ENCODE measurements at regions not wholly inside any gene's neighbourhood (a gene's known extent, or its start where the extent isn't known, plus 50 kb on each side); places are given as distances from the start of the nearest gene placed in this dataset.

GRCh38 chr16:66134875-66135274 lies 231.6 kb upstream of the CDH5 start:
- Histone ChIP-seq H3K9me3 (ENCODE audit: control insufficient read depth in 1 of 2, insufficient read depth in 1 of 2, low read depth in 1 of 2, low read length in 2 of 2) (no peaks in the 10 kb centered on the region), H3K27me3 (ENCODE audit: insufficient read depth, low read length) (peaks cover 30% of the 10 kb centered on the region; the same call in 1 of the 2 replicates), H3K9me2 (ENCODE audit: insufficient read depth) (no peaks in the 10 kb centered on the region), H2AFZ (ENCODE audit: low read depth, low read length, poor library complexity, severe bottlenecking) (no peak overlapping the region), H4K20me1 (ENCODE audit: insufficient read depth) (no peaks in the 10 kb centered on the region), H3K27ac (ENCODE audit: low read depth, low read length) (no peak overlapping the region), H3K9ac (ENCODE audit: low read length) (no peak overlapping the region), H3K4me3 (replicated peaks in 1 of 2; ENCODE audit: low read depth in 1 of 2, low read length in 2 of 2) (no peak overlapping the region), H3K79me2 (ENCODE audit: insufficient read depth, low read length) (no peaks in the 10 kb centered on the region), H3K4me2 (ENCODE audit: low read length) (no peak overlapping the region), H3K36me3 (ENCODE audit: control insufficient read depth in 1 of 2, insufficient read depth in 2 of 2, low read length in 2 of 2) (no peaks in the 10 kb centered on the region), H3K4me1 (ENCODE audit: control insufficient read depth in 1 of 2, insufficient read depth in 2 of 2, low read length in 2 of 2) (peaks cover 2 to 21% of the 10 kb centered on the region in 2 experiments; a peak in 3 of 4 replicates)
- no TSS peak for BruUV-seq (replicated peaks)
- no peak for DNase-seq (ENCODE audit: low read depth, low spot score)
- TF ChIP-seq, protein P1, sequence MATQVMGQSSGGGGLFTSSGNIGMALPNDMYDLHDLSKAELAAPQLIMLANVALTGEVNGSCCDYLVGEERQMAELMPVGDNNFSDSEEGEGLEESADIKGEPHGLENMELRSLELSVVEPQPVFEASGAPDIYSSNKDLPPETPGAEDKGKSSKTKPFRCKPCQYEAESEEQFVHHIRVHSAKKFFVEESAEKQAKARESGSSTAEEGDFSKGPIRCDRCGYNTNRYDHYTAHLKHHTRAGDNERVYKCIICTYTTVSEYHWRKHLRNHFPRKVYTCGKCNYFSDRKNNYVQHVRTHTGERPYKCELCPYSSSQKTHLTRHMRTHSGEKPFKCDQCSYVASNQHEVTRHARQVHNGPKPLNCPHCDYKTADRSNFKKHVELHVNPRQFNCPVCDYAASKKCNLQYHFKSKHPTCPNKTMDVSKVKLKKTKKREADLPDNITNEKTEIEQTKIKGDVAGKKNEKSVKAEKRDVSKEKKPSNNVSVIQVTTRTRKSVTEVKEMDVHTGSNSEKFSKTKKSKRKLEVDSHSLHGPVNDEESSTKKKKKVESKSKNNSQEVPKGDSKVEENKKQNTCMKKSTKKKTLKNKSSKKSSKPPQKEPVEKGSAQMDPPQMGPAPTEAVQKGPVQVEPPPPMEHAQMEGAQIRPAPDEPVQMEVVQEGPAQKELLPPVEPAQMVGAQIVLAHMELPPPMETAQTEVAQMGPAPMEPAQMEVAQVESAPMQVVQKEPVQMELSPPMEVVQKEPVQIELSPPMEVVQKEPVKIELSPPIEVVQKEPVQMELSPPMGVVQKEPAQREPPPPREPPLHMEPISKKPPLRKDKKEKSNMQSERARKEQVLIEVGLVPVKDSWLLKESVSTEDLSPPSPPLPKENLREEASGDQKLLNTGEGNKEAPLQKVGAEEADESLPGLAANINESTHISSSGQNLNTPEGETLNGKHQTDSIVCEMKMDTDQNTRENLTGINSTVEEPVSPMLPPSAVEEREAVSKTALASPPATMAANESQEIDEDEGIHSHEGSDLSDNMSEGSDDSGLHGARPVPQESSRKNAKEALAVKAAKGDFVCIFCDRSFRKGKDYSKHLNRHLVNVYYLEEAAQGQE (IDR thresholded peaks at IDR 0.05; ENCODE audit: low read depth): no peak
- TF ChIP-seq ATF3 (IDR thresholded peaks at IDR 0.05): no peak
- no peak for TF ChIP-seq MAX (IDR thresholded peaks at IDR 0.05)
- CTCF ChIA-PET: no interaction called here
- intact Hi-C loops (cut with micrococcal nuclease): no loop called here
- RAD21 ChIA-PET (ENCODE audit: low non-redundant PET in 1 of 2, low total read pairs in 2 of 2, uncharacterized antibody in 2 of 2, unreplicated experiment in 2 of 2): no interaction called here
- POLR2A ChIA-PET: no interaction called here
- no peak for ATAC-seq

DNA sequence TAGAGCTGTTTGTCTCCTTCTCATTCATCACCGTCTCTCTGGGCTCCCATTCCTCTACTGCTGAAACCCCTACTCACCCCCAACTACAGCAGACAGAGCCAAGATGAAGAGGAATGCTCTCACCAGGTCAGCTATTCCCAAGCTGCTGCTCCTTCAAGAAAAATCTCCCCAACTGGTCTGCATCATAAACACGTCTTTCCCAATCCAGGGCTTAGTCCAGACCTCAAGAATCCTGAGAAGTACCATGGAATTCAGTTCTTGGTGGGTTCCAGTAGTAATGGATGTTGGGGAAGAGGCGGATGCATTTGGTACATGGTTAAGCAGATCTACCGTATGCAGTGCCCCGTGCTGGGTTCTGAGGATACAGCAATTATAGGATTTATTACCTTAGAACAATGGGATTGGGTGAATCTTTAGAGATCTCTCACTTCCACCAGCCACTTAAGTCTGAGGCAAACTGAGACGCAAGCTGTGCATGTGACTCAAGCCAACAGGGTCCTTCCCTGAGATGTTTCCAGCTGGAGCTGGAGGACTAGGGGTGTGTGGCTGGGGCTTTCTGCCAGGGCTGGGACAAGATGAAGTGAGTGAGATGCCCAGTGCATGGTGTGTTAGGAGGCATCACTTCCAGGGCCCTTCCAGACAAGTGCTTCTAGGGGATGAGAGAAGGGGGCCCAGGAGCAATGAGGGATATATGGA lies 232.7 kb upstream of the CDH5 start:
- CTCF ChIA-PET: no interaction called here
- TF ChIP-seq SIN3A (IDR thresholded peaks at IDR 0.05; ENCODE audit: low read depth) (no peak), CBX3 (IDR thresholded peaks at IDR 0.05; ENCODE audit: low read depth) (no peak), YY1 (IDR thresholded peaks at IDR 0.05; ENCODE audit: extremely low read depth, insufficient replicate concordance, low read depth, low read length) (no peak), POLR2AphosphoS5 (IDR thresholded peaks at IDR 0.05; ENCODE audit: low read depth, low read length) (no peak)
- TF ChIP-seq, protein P2, sequence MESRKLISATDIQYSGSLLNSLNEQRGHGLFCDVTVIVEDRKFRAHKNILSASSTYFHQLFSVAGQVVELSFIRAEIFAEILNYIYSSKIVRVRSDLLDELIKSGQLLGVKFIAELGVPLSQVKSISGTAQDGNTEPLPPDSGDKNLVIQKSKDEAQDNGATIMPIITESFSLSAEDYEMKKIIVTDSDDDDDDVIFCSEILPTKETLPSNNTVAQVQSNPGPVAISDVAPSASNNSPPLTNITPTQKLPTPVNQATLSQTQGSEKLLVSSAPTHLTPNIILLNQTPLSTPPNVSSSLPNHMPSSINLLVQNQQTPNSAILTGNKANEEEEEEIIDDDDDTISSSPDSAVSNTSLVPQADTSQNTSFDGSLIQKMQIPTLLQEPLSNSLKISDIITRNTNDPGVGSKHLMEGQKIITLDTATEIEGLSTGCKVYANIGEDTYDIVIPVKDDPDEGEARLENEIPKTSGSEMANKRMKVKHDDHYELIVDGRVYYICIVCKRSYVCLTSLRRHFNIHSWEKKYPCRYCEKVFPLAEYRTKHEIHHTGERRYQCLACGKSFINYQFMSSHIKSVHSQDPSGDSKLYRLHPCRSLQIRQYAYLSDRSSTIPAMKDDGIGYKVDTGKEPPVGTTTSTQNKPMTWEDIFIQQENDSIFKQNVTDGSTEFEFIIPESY (IDR thresholded peaks at IDR 0.05; ENCODE audit: extremely low read depth, insufficient replicate concordance, low read length): no peak
- TF ChIP-seq, protein P1 (IDR thresholded peaks at IDR 0.05; ENCODE audit: low read depth): no peak

More for the DNA sequence above, 232.7 kb upstream of the CDH5 start:
- no TSS peak for BruUV-seq (replicated peaks)
- Histone ChIP-seq H3K27me3 (ENCODE audit: insufficient read depth, low read length) (peaks cover 30% of the 10 kb centered on the region; the same call in 1 of the 2 replicates), H3K79me2 (ENCODE audit: insufficient read depth, low read length) (no peaks in the 10 kb centered on the region), H3K4me1 (ENCODE audit: control insufficient read depth in 1 of 2, insufficient read depth in 2 of 2, low read length in 2 of 2) (peaks cover 2 to 21% of the 10 kb centered on the region in 2 experiments; a peak in 3 of 4 replicates), H3K27ac (ENCODE audit: low read depth, low read length) (no peak overlapping the region), H4K20me1 (ENCODE audit: insufficient read depth) (no peaks in the 10 kb centered on the region), H3K9me2 (ENCODE audit: insufficient read depth) (no peaks in the 10 kb centered on the region), H3K4me2 (ENCODE audit: low read length) (no peak overlapping the region), H3K9ac (ENCODE audit: low read length) (no peak overlapping the region), H3K9me3 (ENCODE audit: control insufficient read depth in 1 of 2, insufficient read depth in 1 of 2, low read depth in 1 of 2, low read length in 2 of 2) (no peaks in the 10 kb centered on the region), H2AFZ (ENCODE audit: low read depth, low read length, poor library complexity, severe bottlenecking) (no peak overlapping the region), H3K4me3 (replicated peaks in 1 of 2; ENCODE audit: low read depth in 1 of 2, low read length in 2 of 2) (no peak overlapping the region), H3K36me3 (ENCODE audit: control insufficient read depth in 1 of 2, insufficient read depth in 2 of 2, low read length in 2 of 2) (no peaks in the 10 kb centered on the region)
- intact Hi-C loops (cut with micrococcal nuclease): no loop called here
- DNase-seq (ENCODE audit: low read depth, low spot score) (no peak), ATAC-seq (no peak)
- ChIA-PET RAD21 (ENCODE audit: low non-redundant PET in 1 of 2, low total read pairs in 2 of 2, uncharacterized antibody in 2 of 2, unreplicated experiment in 2 of 2) (no interaction called here), POLR2A (no interaction called here)
